SK-N-SH (cell line): ENCODE measurements at regions not wholly inside any gene's neighbourhood (a gene's known extent, or its start where the extent isn't known, plus 50 kb on each side); places are given as distances from the start of the nearest gene placed in this dataset.

Experiments
- CTCF ChIA-PET: fragments of 300-600, 350-600 bp; formaldehyde crosslinking; extraction: SDS; loops from one replicate; lab custom pipeline; 2021; lab: Yijun Ruan, JAX
- POLR2A ChIA-PET: fragments of 350-600 bp; sonication (Branson Sonifier 250); formaldehyde crosslinking; extraction: SDS; loops from one replicate; lab custom pipeline; 2020; ENCODE audit warnings: antibody characterized with exemption, inconsistent platforms; lab: Yijun Ruan, JAX
- DNase-seq: peaks from one replicate; pipeline ENCODE4 v3.0.0; 2012
- H2AFZ ChIP-seq: fragments of 200-600 bp; sonication (generic); 2 replicates; pipeline ENCODE4 v1.8.1; 2016; ENCODE audit warnings: antibody characterized with exemption, mild to moderate bottlenecking, low read depth
- H3F3A ChIP-seq: fragments of 200-600 bp; sonication (generic); replicated peaks from 2 replicates; pipeline ENCODE3; 2016; ENCODE audit warnings: antibody characterized with exemption, mild to moderate bottlenecking; ENCODE audit not compliant: insufficient read depth
- H3K27ac ChIP-seq, 2 experiments: fragments of 200-500 bp in 1 of 2; fragments of 200-600 bp in 1 of 2; sonication (Bioruptor generic) in 1 of 2; sonication (generic), shearing (Covaris generic) in 1 of 2; 2 replicates each; pipeline versions ENCODE4 v1.5.1 to v1.6.1; 2014 to 2016; ENCODE audit warnings: low read depth in 2 of 2, inconsistent platforms in 1 of 2, low read length in 1 of 2, mild to moderate bottlenecking in 1 of 2, mixed read lengths in 1 of 2
- H3K27me3 ChIP-seq: fragments of 200-600 bp; sonication (generic), shearing (Covaris generic); 2 replicates; pipeline ENCODE4 v1.6.1; 2016; ENCODE audit warnings: mixed run types; ENCODE audit not compliant: insufficient read depth
- H3K36me3 ChIP-seq, 2 experiments: fragments of 200-500 bp in 1 of 2; fragments of 200-600 bp in 1 of 2; sonication (Bioruptor generic) in 1 of 2; sonication (generic) in 1 of 2; replicated peaks in 1 of 2; 2 replicates each; pipeline versions ENCODE3 to v1.5.1; 2014 to 2016; ENCODE audit warnings: low read length in 1 of 2, mild to moderate bottlenecking in 1 of 2; ENCODE audit not compliant: insufficient read depth in 2 of 2, control insufficient read depth in 1 of 2
- H3K4me1 ChIP-seq, 2 experiments: fragments of 200-500 bp in 1 of 2; fragments of 200-600 bp in 1 of 2; sonication (Bioruptor generic) in 1 of 2; sonication (generic), shearing (Covaris generic) in 1 of 2; 2 replicates each; pipeline versions ENCODE4 v1.5.1 to v1.6.1; 2014 to 2016; ENCODE audit warnings: low read depth in 1 of 2, low read length in 1 of 2, mixed run types in 1 of 2; ENCODE audit not compliant: insufficient read depth in 2 of 2, control insufficient read depth in 1 of 2
- H3K4me2 ChIP-seq: fragments of 200-600 bp; sonication (generic), shearing (Covaris generic); 2 replicates; pipeline ENCODE4 v1.6.1; 2017; ENCODE audit warnings: mixed run types
- H3K4me3 ChIP-seq, 2 experiments: fragments of 200-500 bp in 1 of 2; fragments of 200-600 bp in 1 of 2; sonication (Bioruptor generic) in 1 of 2; sonication (generic), shearing (Covaris generic) in 1 of 2; 2 replicates each; pipeline versions ENCODE4 v1.5.1 to v1.8.1; 2014 to 2016; ENCODE audit warnings: low read depth in 2 of 2, inconsistent platforms in 1 of 2, low read length in 1 of 2, mild to moderate bottlenecking in 1 of 2, mixed read lengths in 1 of 2, moderate library complexity in 1 of 2
- H3K79me2 ChIP-seq: fragments of 200-600 bp; sonication (generic); 2 replicates; pipeline ENCODE4 v1.8.1; 2017; ENCODE audit warnings: mild to moderate bottlenecking; ENCODE audit not compliant: insufficient read depth
- H3K9ac ChIP-seq: fragments of 200-600 bp; sonication (generic); 2 replicates; pipeline ENCODE4 v1.6.1; 2017; ENCODE audit warnings: mixed run types
- H3K9me2 ChIP-seq: fragments of 200-600 bp; sonication (generic); 2 replicates; pipeline ENCODE4 v1.6.1; 2017; ENCODE audit warnings: mixed run types
- H3K9me3 ChIP-seq: fragments of 200-600 bp; sonication (generic); 2 replicates; pipeline ENCODE4 v1.6.1; 2017; ENCODE audit warnings: mixed run types, mild to moderate bottlenecking, moderate library complexity
- H4K20me1 ChIP-seq: fragments of 200-600 bp; sonication (generic); 2 replicates; pipeline ENCODE4 v1.6.1; 2017; ENCODE audit warnings: mild to moderate bottlenecking, mixed run types; ENCODE audit not compliant: insufficient read depth
- FOXJ3 ChIP-seq: sonication (generic); formaldehyde crosslinking; IDR thresholded peaks from 2 replicates; pipeline ENCODE4 v1.5.1; 2020; ENCODE audit warnings: mild to moderate bottlenecking, missing genetic modification reagents
- GATA2 ChIP-seq: sonication (generic); formaldehyde crosslinking; IDR thresholded peaks from 2 replicates; pipeline ENCODE4 v1.5.0; 2020; ENCODE audit warnings: mild to moderate bottlenecking, missing genetic modification reagents
- MEF2A ChIP-seq: IDR thresholded peaks from 2 replicates; pipeline ENCODE4 v1.4.0; 2012; ENCODE audit warnings: low read depth, borderline replicate concordance
- NRF1 ChIP-seq: IDR thresholded peaks from 2 replicates; pipeline ENCODE4 v1.6.1; 2012; ENCODE audit warnings: low read depth, mild to moderate bottlenecking, low read length
- RCOR1 ChIP-seq: fragments of 150-350 bp; IDR thresholded peaks from 2 replicates; pipeline ENCODE4 v1.6.1; 2017; ENCODE audit warnings: antibody characterized with exemption, low read length
- SMC3 ChIP-seq: IDR thresholded peaks from 2 replicates; pipeline ENCODE4 v1.6.1; 2012; ENCODE audit warnings: low read depth, low read length, improper control_type of control experiment
- YY1 ChIP-seq: IDR thresholded peaks from 2 replicates; pipeline ENCODE4 v1.4.0; 2012; ENCODE audit warnings: low read depth, mild to moderate bottlenecking
- WGBS: methylation state at CpG from one replicate; pipeline ENCODE4 v1.1.6; 2017; ENCODE audit warnings: low lambda C conversion rate; 5-methylcytosine and 5-hydroxymethylcytosine counted together
- TF ChIP-seq, protein P1 (sequence below): fragments of 150-350 bp; IDR thresholded peaks from 2 replicates; pipeline ENCODE4 v1.6.1; 2016; ENCODE audit warnings: mild to moderate bottlenecking, low read depth, low read length
- TF ChIP-seq, protein P2 (sequence below): IDR thresholded peaks from 2 replicates; pipeline ENCODE4; 2012
- TF ChIP-seq, protein P3 (sequence below): fragments of 150-350 bp; IDR thresholded peaks from 2 replicates; pipeline ENCODE4 v1.6.1; 2017; ENCODE audit warnings: antibody characterized with exemption, low read length, low read depth, borderline replicate concordance
- TF ChIP-seq, protein P4 (sequence below): IDR thresholded peaks from 2 replicates; pipeline ENCODE4 v1.4.0; 2012; ENCODE audit warnings: low read depth, borderline replicate concordance

DNA sequence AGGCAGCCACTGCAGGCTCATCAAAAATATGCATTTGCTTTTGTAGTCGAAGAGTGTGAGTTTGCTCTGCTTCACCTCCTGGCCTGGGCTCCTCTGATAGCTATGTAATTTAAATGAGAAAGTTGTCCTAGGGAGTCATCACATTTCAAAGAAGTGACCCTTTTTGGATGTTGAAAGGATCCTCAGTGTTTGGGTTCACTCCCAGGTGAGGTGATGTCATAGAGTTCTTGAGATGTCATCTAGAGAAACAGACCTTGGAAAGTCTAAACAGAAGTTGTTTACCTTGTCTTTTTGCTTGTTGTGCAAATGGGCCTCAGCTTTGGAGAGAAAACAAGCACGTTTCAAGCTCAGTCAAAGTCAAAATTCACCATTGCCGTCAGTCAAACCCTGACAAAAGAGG lies 92.0 kb upstream of the BARHL2 start:
- H3K4me2 ChIP-seq: no peak overlapping the region
- H2AFZ ChIP-seq: no peak overlapping the region
- POLR2A ChIA-PET: no interaction called here
- no peak overlapping the region for H3K4me3 ChIP-seq
- H3F3A ChIP-seq: no peaks in the 10 kb centered on the region
- no peaks in the 10 kb centered on the region for H3K79me2 ChIP-seq
- no peaks in the 10 kb centered on the region for H3K9me3 ChIP-seq
- no peaks in the 10 kb centered on the region for H3K4me1 ChIP-seq
- no peaks in the 10 kb centered on the region for H3K36me3 ChIP-seq
- no peaks in the 10 kb centered on the region; the same call in 1 of the 2 replicates for H3K27me3 ChIP-seq
- H4K20me1 ChIP-seq: no peaks in the 10 kb centered on the region
- TF ChIP-seq, protein P1, sequence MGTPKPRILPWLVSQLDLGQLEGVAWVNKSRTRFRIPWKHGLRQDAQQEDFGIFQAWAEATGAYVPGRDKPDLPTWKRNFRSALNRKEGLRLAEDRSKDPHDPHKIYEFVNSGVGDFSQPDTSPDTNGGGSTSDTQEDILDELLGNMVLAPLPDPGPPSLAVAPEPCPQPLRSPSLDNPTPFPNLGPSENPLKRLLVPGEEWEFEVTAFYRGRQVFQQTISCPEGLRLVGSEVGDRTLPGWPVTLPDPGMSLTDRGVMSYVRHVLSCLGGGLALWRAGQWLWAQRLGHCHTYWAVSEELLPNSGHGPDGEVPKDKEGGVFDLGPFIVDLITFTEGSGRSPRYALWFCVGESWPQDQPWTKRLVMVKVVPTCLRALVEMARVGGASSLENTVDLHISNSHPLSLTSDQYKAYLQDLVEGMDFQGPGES: no peak
- TF ChIP-seq MEF2A: no peak
- no peak for TF ChIP-seq NRF1
- TF ChIP-seq, protein P2, sequence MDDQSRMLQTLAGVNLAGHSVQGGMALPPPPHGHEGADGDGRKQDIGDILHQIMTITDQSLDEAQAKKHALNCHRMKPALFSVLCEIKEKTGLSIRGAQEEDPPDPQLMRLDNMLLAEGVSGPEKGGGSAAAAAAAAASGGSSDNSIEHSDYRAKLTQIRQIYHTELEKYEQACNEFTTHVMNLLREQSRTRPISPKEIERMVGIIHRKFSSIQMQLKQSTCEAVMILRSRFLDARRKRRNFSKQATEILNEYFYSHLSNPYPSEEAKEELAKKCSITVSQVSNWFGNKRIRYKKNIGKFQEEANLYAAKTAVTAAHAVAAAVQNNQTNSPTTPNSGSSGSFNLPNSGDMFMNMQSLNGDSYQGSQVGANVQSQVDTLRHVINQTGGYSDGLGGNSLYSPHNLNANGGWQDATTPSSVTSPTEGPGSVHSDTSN: no peak
- TF ChIP-seq GATA2: no peak
- no peak for TF ChIP-seq FOXJ3 (CRISPR knock-in tag)
- no peak for TF ChIP-seq SMC3
- TF ChIP-seq RCOR1: no peak
- TF ChIP-seq, protein P3, sequence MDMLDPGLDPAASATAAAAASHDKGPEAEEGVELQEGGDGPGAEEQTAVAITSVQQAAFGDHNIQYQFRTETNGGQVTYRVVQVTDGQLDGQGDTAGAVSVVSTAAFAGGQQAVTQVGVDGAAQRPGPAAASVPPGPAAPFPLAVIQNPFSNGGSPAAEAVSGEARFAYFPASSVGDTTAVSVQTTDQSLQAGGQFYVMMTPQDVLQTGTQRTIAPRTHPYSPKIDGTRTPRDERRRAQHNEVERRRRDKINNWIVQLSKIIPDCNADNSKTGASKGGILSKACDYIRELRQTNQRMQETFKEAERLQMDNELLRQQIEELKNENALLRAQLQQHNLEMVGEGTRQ: no peak
- CTCF ChIA-PET: interaction anchor here (1.6 kb wide), 1 partner anchor 20 kb away, joined by 4 read pairs; no protein-coding TSS in a partner anchor
- WGBS: 5% methylated on average over 3 of the region's 3 CpGs
- H3K9me2 ChIP-seq: no peaks in the 10 kb centered on the region
- DNase-seq: no peak
- no peak overlapping the region for H3K9ac ChIP-seq
- H3K27ac ChIP-seq: no peak overlapping the region

DNA sequence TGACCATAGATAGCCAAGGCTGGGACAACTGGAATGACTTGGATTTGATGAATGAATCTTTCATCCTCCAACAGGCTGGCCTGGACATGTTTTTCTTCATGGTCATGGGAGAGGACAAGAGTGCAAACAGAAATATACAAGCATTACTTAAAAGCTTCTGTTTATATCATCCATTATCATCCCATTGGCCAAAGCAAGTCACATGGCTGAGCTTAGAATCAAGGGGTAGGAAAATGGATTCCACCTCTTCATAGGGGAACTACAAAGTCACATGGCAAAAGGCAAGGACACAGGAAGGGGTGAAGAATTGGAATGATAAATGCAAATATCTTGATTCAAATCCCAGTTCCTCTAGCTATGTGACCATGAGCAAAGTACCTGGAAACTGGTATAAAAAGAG lies 90.2 kb upstream of the BARHL2 start:
- no peaks in the 10 kb centered on the region for H4K20me1 ChIP-seq
- H3K4me1 ChIP-seq: no peaks in the 10 kb centered on the region
- no peak overlapping the region for H3K4me2 ChIP-seq
- no peaks in the 10 kb centered on the region for H3K79me2 ChIP-seq
- H3K9me2 ChIP-seq: no peaks in the 10 kb centered on the region
- no peak for TF ChIP-seq RCOR1
- TF ChIP-seq, protein P4, sequence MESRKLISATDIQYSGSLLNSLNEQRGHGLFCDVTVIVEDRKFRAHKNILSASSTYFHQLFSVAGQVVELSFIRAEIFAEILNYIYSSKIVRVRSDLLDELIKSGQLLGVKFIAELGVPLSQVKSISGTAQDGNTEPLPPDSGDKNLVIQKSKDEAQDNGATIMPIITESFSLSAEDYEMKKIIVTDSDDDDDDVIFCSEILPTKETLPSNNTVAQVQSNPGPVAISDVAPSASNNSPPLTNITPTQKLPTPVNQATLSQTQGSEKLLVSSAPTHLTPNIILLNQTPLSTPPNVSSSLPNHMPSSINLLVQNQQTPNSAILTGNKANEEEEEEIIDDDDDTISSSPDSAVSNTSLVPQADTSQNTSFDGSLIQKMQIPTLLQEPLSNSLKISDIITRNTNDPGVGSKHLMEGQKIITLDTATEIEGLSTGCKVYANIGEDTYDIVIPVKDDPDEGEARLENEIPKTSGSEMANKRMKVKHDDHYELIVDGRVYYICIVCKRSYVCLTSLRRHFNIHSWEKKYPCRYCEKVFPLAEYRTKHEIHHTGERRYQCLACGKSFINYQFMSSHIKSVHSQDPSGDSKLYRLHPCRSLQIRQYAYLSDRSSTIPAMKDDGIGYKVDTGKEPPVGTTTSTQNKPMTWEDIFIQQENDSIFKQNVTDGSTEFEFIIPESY: no peak
- TF ChIP-seq FOXJ3 (CRISPR knock-in tag): no peak
- TF ChIP-seq YY1: no peak
- no peaks in the 10 kb centered on the region for H3K9me3 ChIP-seq
- H3K27ac ChIP-seq: no peak overlapping the region
- H2AFZ ChIP-seq: no peak overlapping the region
- no peaks in the 10 kb centered on the region; the same call in 1 of the 2 replicates for H3K27me3 ChIP-seq
- ChIA-PET POLR2A (no interaction called here), CTCF (interaction anchor here (1.2 kb wide), 1 partner anchor 86 kb away, joined by 3 read pairs; no protein-coding TSS in a partner anchor)
- H3K4me3 ChIP-seq: no peak overlapping the region
- H3K36me3 ChIP-seq: no peaks in the 10 kb centered on the region
- no peak overlapping the region for H3K9ac ChIP-seq
- DNase-seq: no peak
- H3F3A ChIP-seq: no peaks in the 10 kb centered on the region
